GM18861 (cell line): ENCODE measurements at regions not wholly inside any gene's neighbourhood (a gene's known extent, or its start where the extent isn't known, plus 50 kb on each side); places are given as distances from the start of the nearest gene placed in this dataset.
"Not testable (repeated sequence)": the region's sequence is repeated elsewhere in the genome, so short reads cannot be mapped to it uniquely, and the experiment has no call there.

Source experiments
- ATAC-seq: cut with Tn5 transposase; IDR thresholded peaks from one replicate; pipeline ENCODE4 v1.9.1; 2021; ENCODE audit not compliant: unreplicated experiment

DNA sequence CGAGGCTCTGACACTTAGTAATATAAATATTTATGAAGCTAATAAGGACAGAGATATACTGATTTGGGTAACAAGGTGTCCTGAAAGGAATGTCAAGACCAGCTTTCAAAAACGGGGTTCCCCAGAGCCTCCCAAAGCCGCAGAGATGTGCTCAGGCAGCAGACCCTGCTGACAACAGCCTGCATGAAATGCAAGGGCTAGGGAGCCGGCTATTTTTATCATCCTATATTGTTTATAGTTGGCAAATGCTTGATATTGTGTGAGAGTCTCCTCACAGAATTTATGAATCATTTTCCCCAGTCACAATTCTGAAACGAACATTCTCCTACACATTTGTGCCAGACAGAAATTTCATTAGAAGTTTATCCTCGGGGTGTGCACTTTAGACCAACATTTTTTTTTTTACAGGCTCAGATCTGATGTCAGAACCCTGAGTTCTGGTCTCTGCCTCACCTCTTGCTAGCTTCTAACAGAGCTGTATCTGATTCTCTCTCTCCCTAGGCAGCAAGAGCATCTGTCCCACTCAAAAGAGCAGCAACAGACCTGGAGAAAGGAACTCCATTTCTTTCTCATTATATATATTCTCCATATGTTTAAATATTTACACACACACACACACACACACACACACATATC is 302.3 kb upstream of the PLD5 start:
- ATAC-seq: no peak

- no peak for ATAC-seq
Measured at GRCh38 chr1:242824435-242824834, 299.9 kb upstream of the PLD5 start.

DNA sequence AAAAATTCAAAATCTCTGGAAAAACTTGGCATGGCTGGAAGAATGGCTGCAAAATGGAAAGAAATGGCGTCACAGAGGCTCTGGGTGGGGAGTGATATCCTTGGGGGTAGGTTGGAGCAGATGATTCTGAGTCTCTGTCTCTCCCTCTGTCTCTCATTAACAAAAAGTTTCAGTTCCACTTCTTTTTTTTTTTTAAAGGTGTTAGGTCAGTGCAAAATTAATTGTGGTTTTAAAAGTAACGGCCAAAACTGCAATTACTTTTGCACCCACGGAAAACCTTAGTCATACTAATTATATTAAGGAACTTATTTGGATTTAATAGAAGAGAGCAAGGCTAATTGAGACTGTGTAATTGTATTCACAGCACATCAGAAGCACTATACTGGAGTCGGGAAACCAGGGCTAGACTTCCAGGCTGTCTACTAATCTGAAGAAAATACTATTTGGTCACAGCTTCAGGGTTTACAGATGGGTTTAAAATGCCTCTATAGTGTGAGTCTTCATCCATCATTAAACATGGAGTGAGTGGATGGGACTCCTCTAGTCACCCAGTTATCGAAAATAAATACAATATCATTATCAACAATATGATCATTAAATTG is 289.1 kb upstream of the PLD5 start:
- ATAC-seq: peak; percentile 97

- no peak for ATAC-seq
Measured at GRCh38 chr1:242811092-242811840, 286.8 kb upstream of the PLD5 start.

- ATAC-seq: no peak
Measured at GRCh38 chr1:242806324-242806723, 281.8 kb upstream of the PLD5 start.

DNA sequence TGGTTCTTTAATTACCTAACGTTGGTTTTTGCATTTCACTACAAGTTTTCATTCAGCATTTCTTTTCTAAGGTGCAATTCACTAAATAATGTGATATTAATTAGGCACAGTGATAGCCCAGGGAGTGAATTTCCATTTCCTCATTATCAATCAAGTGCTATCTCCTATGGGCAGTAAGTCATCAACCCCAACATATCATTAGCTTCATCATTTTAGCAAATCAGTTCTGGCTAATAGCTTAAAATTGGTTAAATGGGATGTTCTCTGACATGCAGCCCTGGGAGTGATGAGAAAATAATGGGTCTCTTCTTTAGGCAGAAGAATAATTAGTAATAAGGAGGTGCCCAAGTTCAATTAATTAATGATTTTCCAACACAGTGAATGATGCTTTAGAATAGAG is 280.9 kb upstream of the PLD5 start:
- not testable (repeated sequence) for ATAC-seq

DNA sequence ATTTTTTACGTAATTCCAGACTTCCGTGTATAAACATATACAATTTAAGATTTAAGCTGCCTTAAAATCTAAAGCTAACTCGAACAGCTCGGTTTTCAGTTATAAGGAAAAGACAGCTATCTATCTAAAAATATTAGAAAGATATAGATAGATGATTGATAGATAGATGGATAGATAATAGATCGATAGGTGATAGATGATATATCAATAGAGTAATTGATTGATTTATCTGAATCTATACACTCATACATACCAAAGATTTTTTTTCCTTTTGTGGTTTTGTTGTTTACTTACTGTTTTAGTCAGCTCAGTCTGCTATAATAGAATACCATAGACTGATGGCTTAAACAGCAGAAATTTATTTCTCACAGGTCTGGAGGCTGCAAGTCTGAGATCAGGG is 278.5 kb upstream of the PLD5 start:
- no peak for ATAC-seq

DNA sequence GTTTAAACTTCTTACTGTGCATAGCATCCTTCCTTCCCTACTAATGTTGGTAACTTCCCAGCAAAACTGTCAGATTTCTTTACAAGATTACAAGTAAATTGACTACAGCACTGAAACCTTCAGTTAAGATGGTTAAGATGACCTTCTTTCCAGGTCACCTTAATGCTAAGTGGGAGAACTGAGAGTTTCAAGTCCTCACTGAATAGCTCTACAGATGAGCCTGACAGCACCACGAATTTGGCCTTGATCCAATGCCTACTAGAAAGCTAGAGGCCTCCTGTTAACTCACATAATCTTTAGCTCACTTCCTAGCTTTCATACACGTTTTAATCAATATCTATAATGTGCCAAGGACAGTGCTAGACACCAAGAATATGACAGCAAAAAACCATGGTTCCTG is 276.0 kb upstream of the PLD5 start:
- peak; percentile 75 for ATAC-seq

DNA sequence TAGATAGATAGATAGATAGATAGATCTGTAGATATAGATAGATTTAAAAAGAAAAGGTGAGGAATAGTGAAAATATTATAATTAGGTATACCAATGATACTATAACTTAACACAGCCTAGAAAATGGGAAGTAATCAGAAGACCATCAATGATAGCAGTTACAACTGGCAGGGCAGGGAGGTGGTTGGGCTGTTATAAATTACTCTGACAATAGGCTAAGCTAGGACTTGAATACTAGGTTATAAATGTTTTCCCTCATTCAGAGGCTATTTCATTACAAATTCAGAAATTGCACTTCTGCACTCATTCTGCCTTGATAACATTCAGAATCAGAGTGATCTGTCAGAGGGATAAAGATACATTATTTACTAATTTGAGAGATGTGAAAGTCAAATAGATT is 273.4 kb upstream of the PLD5 start:
- ATAC-seq: no peak

DNA sequence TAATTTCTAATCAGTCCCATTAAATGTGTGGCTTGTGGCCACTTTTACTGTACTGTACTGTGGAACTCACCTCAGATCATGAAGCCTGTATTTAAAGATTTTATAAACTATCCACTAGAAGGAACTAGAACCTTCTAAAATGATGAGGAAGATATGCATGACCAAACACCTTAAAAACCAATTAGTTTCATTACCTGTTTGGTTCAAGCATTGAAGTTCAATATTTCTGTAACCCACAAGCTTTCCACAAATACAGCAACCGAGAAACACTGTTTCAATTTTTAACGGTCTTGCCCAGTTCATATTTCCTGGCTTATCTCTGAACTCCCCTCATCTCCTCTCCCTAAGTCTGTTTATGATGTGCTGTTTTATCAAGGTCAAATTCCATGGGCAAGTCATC is 264.3 kb upstream of the PLD5 start:
- peak; percentile 82 for ATAC-seq

- ATAC-seq: no peak
Measured at GRCh38 chr1:242787968-242788367, 263.5 kb upstream of the PLD5 start.

DNA sequence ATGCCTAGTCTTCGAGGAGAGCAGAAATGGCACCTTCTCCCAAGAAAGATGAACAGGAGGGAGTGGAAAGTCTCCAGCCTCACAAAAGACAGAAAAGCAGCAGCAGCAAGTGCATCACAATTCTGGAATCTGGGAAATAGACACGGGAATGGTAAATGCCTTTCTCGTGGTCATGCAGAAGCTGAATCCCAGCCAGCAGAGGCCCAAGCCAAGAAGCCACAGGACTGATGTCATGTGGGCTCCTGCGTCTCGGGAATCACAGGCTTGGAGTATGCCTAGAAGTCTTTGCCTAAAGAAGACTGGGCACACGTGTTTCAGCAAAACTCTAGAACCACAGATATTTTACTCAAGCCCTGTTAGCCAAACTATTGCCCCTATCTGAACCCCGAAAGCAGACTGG is 260.3 kb upstream of the PLD5 start:
- ATAC-seq: no peak

GRCh38 chr1:242784084-242784483 is 259.6 kb upstream of the PLD5 start:
- ATAC-seq: peak; percentile 69

- ATAC-seq: no peak
Measured at GRCh38 chr1:242774256-242774655, 249.8 kb upstream of the PLD5 start.

GRCh38 chr1:242770366-242770765 is 245.9 kb upstream of the PLD5 start:
- ATAC-seq: no peak

GRCh38 chr1:242764161-242764560 is 239.7 kb upstream of the PLD5 start:
- no peak for ATAC-seq

DNA sequence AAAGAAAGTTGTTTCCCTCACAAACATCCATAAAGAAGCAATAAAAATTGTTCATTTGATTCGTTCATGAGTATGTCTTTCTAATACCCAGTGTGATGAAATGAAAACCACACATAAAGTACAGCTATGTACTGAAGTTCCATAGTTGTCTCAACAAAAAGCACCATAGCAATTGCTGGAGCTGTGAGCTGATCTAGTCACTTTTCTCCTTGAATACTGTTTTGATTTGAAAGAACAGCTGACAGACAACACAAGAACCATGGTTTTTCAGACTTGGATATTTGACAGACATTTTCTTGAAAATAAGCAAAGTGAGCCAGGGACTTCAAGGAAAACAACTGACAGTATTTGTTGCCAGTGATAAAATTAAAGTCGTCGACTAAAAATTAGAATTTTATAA is 237.1 kb upstream of the PLD5 start:
- ATAC-seq: no peak

GRCh38 chr1:242754926-242755325 is 230.4 kb upstream of the PLD5 start:
- ATAC-seq: no peak

- no peak for ATAC-seq
Measured at GRCh38 chr1:242754125-242754524, 229.6 kb upstream of the PLD5 start.

- no peak for ATAC-seq
Measured at GRCh38 chr1:242747233-242747632, 222.7 kb upstream of the PLD5 start.

GRCh38 chr1:242745079-242745478 is 220.6 kb upstream of the PLD5 start:
- ATAC-seq: no peak

DNA sequence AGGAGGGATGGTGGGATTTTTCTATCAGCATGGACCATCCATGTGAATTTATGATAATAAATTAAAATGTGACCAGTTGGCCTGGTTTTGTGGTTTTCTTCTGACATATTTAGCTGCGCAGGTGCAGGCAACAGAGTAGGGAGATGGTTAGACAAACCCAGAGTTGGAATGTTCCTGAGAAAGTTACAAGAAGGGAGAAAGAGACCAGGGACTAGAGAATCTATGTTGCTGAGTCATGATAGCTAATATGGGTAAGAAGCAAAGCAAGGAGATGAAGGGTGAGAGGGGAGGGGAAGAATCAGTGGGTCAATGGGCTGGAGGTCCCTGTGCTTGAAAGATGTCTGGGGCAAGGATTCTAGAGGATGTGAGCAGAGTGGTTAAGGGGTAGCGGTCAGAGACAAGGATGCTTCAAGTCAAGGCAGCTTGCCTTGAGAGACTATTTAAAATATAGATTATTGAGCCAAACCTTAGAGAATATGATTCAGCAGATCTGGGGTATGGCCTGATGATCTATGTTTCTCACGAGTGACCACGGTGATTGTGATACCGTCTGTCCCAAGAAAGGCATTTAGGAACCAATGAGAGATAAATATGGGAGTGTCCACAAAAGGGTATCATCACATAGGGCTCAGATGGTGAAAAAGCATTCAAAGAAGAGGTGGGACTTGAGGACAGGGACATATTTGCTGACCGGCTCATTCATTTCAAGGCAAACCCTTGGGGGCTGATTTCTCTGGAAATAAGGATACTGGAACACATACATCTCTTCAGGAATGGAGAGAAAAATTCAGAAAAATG is 219.7 kb upstream of the PLD5 start:
- no peak for ATAC-seq
